Spleen (tissue), 11 donors: ENCODE measurements at regions not wholly inside any gene's neighbourhood (a gene's known extent, or its start where the extent isn't known, plus 50 kb on each side); places are given as distances from the start of the nearest gene placed in this dataset.

Experiments
- DNase-seq: peaks from one replicate; pipeline ENCODE4 v3.0.0-alpha.2; 2020
- H3K27ac ChIP-seq, 8 donors: fragments of 200-600 bp; sonication (generic) in 7 of 8; 1 replicate in 4 of 8; 2 replicates in 4 of 8; pipeline versions ENCODE4 v1.5.0 to v1.8.0; 2016 to 2021; ENCODE audit warnings: inconsistent platforms in 4 of 8, mild to moderate bottlenecking in 4 of 8, moderate library complexity in 1 of 8
- H3K27me3 ChIP-seq, 7 donors: fragments of 200-600 bp; sonication (generic) in 6 of 7; replicated peaks in 1 of 7; 1 replicate in 4 of 7; 2 replicates in 3 of 7; pipeline versions ENCODE4 v1.5.0 to v1.8.0; 2016 to 2021; ENCODE audit warnings: inconsistent platforms in 3 of 7, mild to moderate bottlenecking in 1 of 7
- H3K36me3 ChIP-seq, 6 donors: fragments of 200-600 bp; sonication (generic) in 5 of 6; 1 replicate in 4 of 6; 2 replicates in 2 of 6; pipeline versions ENCODE4 v1.5.0 to v1.8.0; 2016 to 2021; ENCODE audit warnings: inconsistent platforms in 2 of 6
- H3K4me1 ChIP-seq, 6 donors: fragments of 200-600 bp; sonication (generic) in 5 of 6; 1 replicate in 3 of 6; 2 replicates in 3 of 6; pipeline versions ENCODE4 v1.5.0 to v1.8.0; 2016 to 2021; ENCODE audit warnings: inconsistent platforms in 3 of 6
- H3K4me3 ChIP-seq, 8 donors: fragments of 200-600 bp; sonication (generic) in 7 of 8; 1 replicate in 4 of 8; 2 replicates in 4 of 8; pipeline versions ENCODE4 v1.5.0 to v1.8.0; 2016 to 2021; ENCODE audit warnings: inconsistent platforms in 4 of 8, mild to moderate bottlenecking in 4 of 8, moderate library complexity in 2 of 8
- H3K9me3 ChIP-seq, 8 donors: fragments of 200-600 bp; sonication (generic) in 7 of 8; 1 replicate in 4 of 8; 2 replicates in 4 of 8; pipeline versions ENCODE4 v1.5.0 to v1.8.0; 2016 to 2021; ENCODE audit warnings: inconsistent platforms in 4 of 8
- CTCF ChIP-seq, 11 experiments: fragments of 200-600 bp in 7 of 11; fragments of 450-650 bp in 4 of 11; sonication (generic) in 4 of 11; IDR thresholded peaks in 8 of 11; conservative IDR thresholded peaks in 3 of 11; 1 replicate in 7 of 11; 2 replicates in 4 of 11; pipeline versions ENCODE4 v1.4.0 to v1.8.0; 2016 to 2021; ENCODE audit warnings: antibody characterized with exemption in 11 of 11, inconsistent platforms in 4 of 11, mild to moderate bottlenecking in 1 of 11
- POLR2A ChIP-seq, 3 donors: fragments of 450-650 bp; IDR thresholded peaks; one replicate each; pipeline ENCODE4 v1.5.1; 2017; ENCODE audit warnings: antibody characterized with exemption in 3 of 3, mild to moderate bottlenecking in 1 of 3
- POLR2AphosphoS5 ChIP-seq, 3 donors: sonication (generic); formaldehyde crosslinking; IDR thresholded peaks; one replicate each; pipeline ENCODE4 v1.5.1; 2017; ENCODE audit warnings: antibody characterized with exemption in 3 of 3
- WGBS, 5 donors: extraction: QIAGEN DNeasy Blood & Tissue Kit in 3 of 5; methylation state at CpG; one replicate each; pipeline versions ENCODE4 v1.1.5 to v1.1.7; 2013 to 2018; 5-methylcytosine and 5-hydroxymethylcytosine counted together
- intact Hi-C: fragments of 100-400 bp; cut with DNase I; formaldehyde crosslinking; loops from one replicate; pipeline ENCODE4 v1.15.0; 2023; ENCODE audit warnings: low total_unique reads
- donor health status: healthy with polysubstance abuse.
- donor health status: DM: no; HTN: no; CAD: no; lungs with moderate emphysema.
- donor health status: DM: no; HTN: no; CAD: no.
- donor health status: Bipolar disorder and iron deficiency.
- donor health status: healthy.
- donor health status: DM: no; HTN: no; CAD: no.
- donor health status: DM: yes; HTN: yes; CAD: no.

- no peak overlapping the region for H3K27ac ChIP-seq
- intact Hi-C loops: no loop called here
- no peaks in the 10 kb centered on the region for H3K4me1 ChIP-seq
- TF ChIP-seq POLR2A (IDR thresholded peaks at IDR 0.05): no peak
- TF ChIP-seq CTCF (IDR thresholded peaks at IDR 0.05 in 8 of 11, conservative IDR thresholded peaks at IDR 0.05 in 3 of 11): no peak
- TF ChIP-seq POLR2AphosphoS5 (IDR thresholded peaks at IDR 0.05): no peak
- H3K4me3 ChIP-seq: no peak overlapping the region
- peaks cover 0 to 17% (median 0%) of the 10 kb centered on the region in 8 donors for H3K9me3 ChIP-seq
- 78 to 98% (median 88%) methylated on average over 4 of the region's 4 CpGs for WGBS, 5 donors
- DNase-seq: peak; percentile 54
- H3K27me3 ChIP-seq: no peaks in the 10 kb centered on the region
- no peaks in the 10 kb centered on the region for H3K36me3 ChIP-seq
Observed at GRCh38 chr14:86364634-86365033, 834.7 kb downstream of the FLRT2 start.

GRCh38 chr14:86363576-86363975 is 833.6 kb downstream of the FLRT2 start:
- 69 to 100% (median 88%) methylated on average over 1 of the region's 1 CpG for WGBS, 5 donors
- intact Hi-C loops: no loop called here
- Histone ChIP-seq H3K4me1 (no peaks in the 10 kb centered on the region), H3K9me3 (peaks cover 0 to 17% (median 0%) of the 10 kb centered on the region in 8 donors), H3K4me3 (no peak overlapping the region), H3K27me3 (no peaks in the 10 kb centered on the region), H3K27ac (no peak overlapping the region), H3K36me3 (no peaks in the 10 kb centered on the region)
- DNase-seq: no peak
- no peak for TF ChIP-seq POLR2AphosphoS5 (IDR thresholded peaks at IDR 0.05)
- TF ChIP-seq CTCF (IDR thresholded peaks at IDR 0.05 in 8 of 11, conservative IDR thresholded peaks at IDR 0.05 in 3 of 11): no peak
- no peak for TF ChIP-seq POLR2A (IDR thresholded peaks at IDR 0.05)

GRCh38 chr14:86363047-86363446 is 833.1 kb downstream of the FLRT2 start:
- 72 to 84% (median 81%) methylated on average over 4 of the region's 4 CpGs for WGBS, 5 donors
- Histone ChIP-seq H3K27me3 (no peaks in the 10 kb centered on the region), H3K36me3 (no peaks in the 10 kb centered on the region), H3K4me1 (no peaks in the 10 kb centered on the region), H3K27ac (no peak overlapping the region), H3K4me3 (no peak overlapping the region), H3K9me3 (peaks cover 0 to 17% (median 0%) of the 10 kb centered on the region in 8 donors)
- no peak for DNase-seq
- intact Hi-C loops: no loop called here
- TF ChIP-seq POLR2AphosphoS5 (IDR thresholded peaks at IDR 0.05): no peak
- TF ChIP-seq POLR2A (IDR thresholded peaks at IDR 0.05): no peak
- TF ChIP-seq CTCF (IDR thresholded peaks at IDR 0.05 in 8 of 11, conservative IDR thresholded peaks at IDR 0.05 in 3 of 11): no peak

GRCh38 chr14:86357876-86358275 is 827.9 kb downstream of the FLRT2 start:
- WGBS, 5 donors: 42 to 56% (median 49%) methylated on average over 3 of the region's 3 CpGs
- no peaks in the 10 kb centered on the region for H3K4me1 ChIP-seq
- TF ChIP-seq CTCF (IDR thresholded peaks at IDR 0.05 in 8 of 11, conservative IDR thresholded peaks at IDR 0.05 in 3 of 11): no peak
- TF ChIP-seq POLR2AphosphoS5 (IDR thresholded peaks at IDR 0.05): no peak
- no peak for TF ChIP-seq POLR2A (IDR thresholded peaks at IDR 0.05)

More at GRCh38 chr14:86357876-86358275, 827.9 kb downstream of the FLRT2 start:
- DNase-seq: no peak
- H3K4me3 ChIP-seq: no peak overlapping the region
- intact Hi-C loops: no loop called here
- no peak overlapping the region for H3K27ac ChIP-seq
- H3K36me3 ChIP-seq: no peaks in the 10 kb centered on the region
- H3K9me3 ChIP-seq: no peaks in the 10 kb centered on the region
- H3K27me3 ChIP-seq: no peaks in the 10 kb centered on the region
